Endodermal cell (in vitro differentiated cells): ENCODE measurements at regions not wholly inside any gene's neighbourhood (a gene's known extent, or its start where the extent isn't known, plus 50 kb on each side); places are given as distances from the start of the nearest gene placed in this dataset.
A peak's percentile ranks its signal among the peaks of the same experiment; 100 is the strongest.

ENCODE experiments used
- DNase-seq: peaks from one replicate; pipeline ENCODE4 v3.0.0-alpha.2; 2017
- H3K27ac ChIP-seq: 2 replicates; pipeline ENCODE4 v1.5.1; 2013; ENCODE audit warnings: mild to moderate bottlenecking, low read depth, low read length, moderate library complexity
- H3K27me3 ChIP-seq: 2 replicates; pipeline ENCODE4 v1.6.1; 2013; ENCODE audit warnings: mild to moderate bottlenecking, low read length, moderate library complexity; ENCODE audit not compliant: insufficient read depth, control insufficient read depth, poor library complexity, severe bottlenecking
- H3K36me3 ChIP-seq: 2 replicates; pipeline ENCODE4 v1.7.0; 2013; ENCODE audit warnings: mild to moderate bottlenecking, low read length, moderate library complexity; ENCODE audit not compliant: control insufficient read depth, insufficient read depth
- H3K4me1 ChIP-seq: one replicate; pipeline ENCODE4 v1.7.0; 2013; ENCODE audit warnings: low read length; ENCODE audit not compliant: control insufficient read depth, insufficient read depth
- H3K4me3 ChIP-seq: 2 replicates; pipeline ENCODE4 v1.5.1; 2013; ENCODE audit warnings: mild to moderate bottlenecking, low read length, moderate library complexity
- H3K9ac ChIP-seq: 2 replicates; pipeline ENCODE4 v1.6.1; 2013; ENCODE audit warnings: mild to moderate bottlenecking, low read length, moderate library complexity; ENCODE audit not compliant: poor library complexity, severe bottlenecking; ENCODE audit errors: extremely low read depth
- H3K9me3 ChIP-seq: 2 replicates; pipeline ENCODE4 v1.6.1; 2013; ENCODE audit warnings: mild to moderate bottlenecking, low read length, moderate library complexity; ENCODE audit not compliant: control insufficient read depth
- H3K27ac Mint-ChIP-seq: 2 replicates; pipeline ENCODE4 v1.8.0; 2020; ENCODE audit warnings: mixed read lengths
- H3K27me3 Mint-ChIP-seq: 2 replicates; pipeline ENCODE4 v1.8.0; 2021; ENCODE audit warnings: mild to moderate bottlenecking, mixed read lengths; ENCODE audit not compliant: insufficient read depth
- H3K36me3 Mint-ChIP-seq: 2 replicates; pipeline ENCODE4 v1.8.0; 2020; ENCODE audit warnings: low read depth, mixed read lengths
- H3K4me1 Mint-ChIP-seq: 2 replicates; pipeline ENCODE4 v1.8.0; 2020; ENCODE audit warnings: mixed read lengths
- H3K4me3 Mint-ChIP-seq: 2 replicates; pipeline ENCODE4 v1.8.0; 2020; ENCODE audit warnings: mild to moderate bottlenecking, moderate library complexity, mixed read lengths
- H3K9me3 Mint-ChIP-seq: 2 replicates; pipeline ENCODE4 v1.8.0; 2020; ENCODE audit warnings: mild to moderate bottlenecking, mixed read lengths
- WGBS, 2 experiments: methylation state at CpG; one replicate each; pipeline versions ENCODE4 v1.1.5 to v1.1.7; 2013; ENCODE audit warnings: missing lambda C conversion rate in 2 of 2, mixed read lengths in 1 of 2; ENCODE audit not compliant: insufficient coverage in 1 of 2, insufficient read length in 1 of 2; 5-methylcytosine and 5-hydroxymethylcytosine counted together
- TF ChIP-seq, protein P1 (sequence below): fragments of 200-600 bp; sonication (generic); conservative IDR thresholded peaks from 2 replicates; pipeline ENCODE4 v1.5.0; 2021; ENCODE audit warnings: antibody characterized with exemption, mild to moderate bottlenecking

DNA sequence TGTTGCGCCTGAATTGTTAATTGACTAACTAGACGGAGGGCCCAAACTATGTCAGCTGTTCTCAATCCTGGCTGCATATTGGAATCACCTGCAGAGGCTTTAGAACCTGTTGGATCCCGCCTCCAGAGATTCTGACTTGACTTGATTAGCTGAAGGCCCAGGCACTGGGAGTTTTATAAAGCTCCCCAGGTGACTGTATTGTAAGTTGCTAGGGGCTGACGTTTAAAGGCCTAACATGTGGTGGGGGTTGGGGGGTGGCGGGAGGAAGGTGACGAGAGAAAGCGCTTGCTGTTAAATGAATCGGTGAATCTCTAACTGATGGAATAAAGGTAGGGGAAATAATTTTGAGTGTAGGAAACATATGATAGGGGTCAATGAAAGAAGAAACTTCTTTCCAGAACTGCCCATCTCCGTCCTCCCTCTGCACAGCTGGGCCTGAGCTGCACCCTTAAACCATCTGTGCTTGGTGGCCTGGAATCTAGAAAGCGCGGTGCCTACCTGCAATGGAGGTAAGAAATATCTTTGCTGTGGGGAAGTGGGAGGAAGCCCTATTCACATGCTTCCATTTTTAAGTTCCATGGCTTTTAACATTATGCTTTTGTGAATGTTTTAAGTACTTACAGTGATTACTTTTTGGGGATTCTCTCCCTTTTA is 225.0 kb upstream of the FAM3C start:
- Histone ChIP-seq H3K4me3 (no peak overlapping the region), H3K27me3 (no peaks in the 10 kb centered on the region), H3K4me1 (no peaks in the 10 kb centered on the region), H3K36me3 (no peaks in the 10 kb centered on the region), H3K27ac (no peak overlapping the region), H3K9ac (no peak overlapping the region), H3K9me3 (peaks cover 11% of the 10 kb centered on the region)
- Mint-ChIP-seq H3K9me3 (peaks cover 18% of the 10 kb centered on the region), H3K27me3 (no peaks in the 10 kb centered on the region), H3K4me3 (no peak overlapping the region), H3K27ac (no peak overlapping the region), H3K4me1 (peaks cover 11% of the 10 kb centered on the region), H3K36me3 (peaks cover 7% of the 10 kb centered on the region)
- DNase-seq, result peak; percentile 73
- WGBS, 2 experiments, result 79 to 85% methylated on average over 6 to 11 of the region's 11 CpGs
- TF ChIP-seq, protein P1, sequence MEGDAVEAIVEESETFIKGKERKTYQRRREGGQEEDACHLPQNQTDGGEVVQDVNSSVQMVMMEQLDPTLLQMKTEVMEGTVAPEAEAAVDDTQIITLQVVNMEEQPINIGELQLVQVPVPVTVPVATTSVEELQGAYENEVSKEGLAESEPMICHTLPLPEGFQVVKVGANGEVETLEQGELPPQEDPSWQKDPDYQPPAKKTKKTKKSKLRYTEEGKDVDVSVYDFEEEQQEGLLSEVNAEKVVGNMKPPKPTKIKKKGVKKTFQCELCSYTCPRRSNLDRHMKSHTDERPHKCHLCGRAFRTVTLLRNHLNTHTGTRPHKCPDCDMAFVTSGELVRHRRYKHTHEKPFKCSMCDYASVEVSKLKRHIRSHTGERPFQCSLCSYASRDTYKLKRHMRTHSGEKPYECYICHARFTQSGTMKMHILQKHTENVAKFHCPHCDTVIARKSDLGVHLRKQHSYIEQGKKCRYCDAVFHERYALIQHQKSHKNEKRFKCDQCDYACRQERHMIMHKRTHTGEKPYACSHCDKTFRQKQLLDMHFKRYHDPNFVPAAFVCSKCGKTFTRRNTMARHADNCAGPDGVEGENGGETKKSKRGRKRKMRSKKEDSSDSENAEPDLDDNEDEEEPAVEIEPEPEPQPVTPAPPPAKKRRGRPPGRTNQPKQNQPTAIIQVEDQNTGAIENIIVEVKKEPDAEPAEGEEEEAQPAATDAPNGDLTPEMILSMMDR, result no peak

DNA sequence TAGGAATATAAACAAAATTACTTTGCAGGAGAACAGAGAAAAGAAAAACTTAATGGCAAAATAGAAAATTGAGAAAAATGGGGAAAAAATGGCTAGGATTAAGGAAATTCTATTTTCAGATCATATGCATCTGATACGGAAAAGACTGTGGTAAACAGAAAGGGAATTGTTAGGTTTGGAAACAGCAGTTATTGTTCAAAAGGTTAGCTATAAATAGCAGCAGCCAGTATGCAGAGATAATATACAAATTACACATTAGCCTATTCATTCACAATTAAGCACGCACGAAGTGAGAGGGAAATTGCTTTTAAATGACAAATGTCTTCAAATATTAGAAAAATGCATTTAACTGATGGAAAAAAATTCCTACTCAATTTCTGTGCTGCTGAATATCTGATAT is 224.1 kb upstream of the FAM3C start:
- Mint-ChIP-seq H3K4me1 (peaks cover 11% of the 10 kb centered on the region), H3K36me3 (peaks cover 7% of the 10 kb centered on the region), H3K4me3 (no peak overlapping the region), H3K27me3 (no peaks in the 10 kb centered on the region), H3K27ac (no peak overlapping the region), H3K9me3 (peaks cover 22% of the 10 kb centered on the region)
- peaks cover 11% of the 10 kb centered on the region for H3K9me3 ChIP-seq
- no peak overlapping the region for H3K4me3 ChIP-seq
- TF ChIP-seq, protein P1, result no peak
- no peak overlapping the region for H3K27ac ChIP-seq
- H3K9ac ChIP-seq, result no peak overlapping the region
- DNase-seq, result no peak
- no peaks in the 10 kb centered on the region for H3K27me3 ChIP-seq
- H3K4me1 ChIP-seq, result no peaks in the 10 kb centered on the region
- H3K36me3 ChIP-seq, result no peaks in the 10 kb centered on the region
- 98 to 100% methylated on average over 2 of the region's 3 CpGs for WGBS, 2 experiments

DNA sequence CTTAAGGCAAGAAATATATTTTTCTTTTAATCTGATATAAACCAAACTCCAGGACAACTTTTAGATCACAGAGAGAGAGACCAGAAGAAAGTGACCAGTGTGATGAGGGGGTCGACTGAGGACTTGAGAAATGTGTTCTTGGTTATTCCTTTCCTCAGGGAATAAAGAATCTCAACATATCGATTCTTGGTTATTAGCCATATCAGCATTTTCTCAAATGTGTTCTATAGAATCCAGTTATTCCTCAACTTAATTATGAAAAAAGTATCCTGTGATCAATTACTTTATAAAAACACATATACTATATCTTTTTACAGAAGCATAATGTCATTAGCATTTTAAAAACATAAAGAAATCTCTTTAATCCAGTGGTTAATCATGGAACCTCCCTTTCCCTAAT is 222.1 kb upstream of the FAM3C start:
- Histone ChIP-seq H3K4me1 (no peaks in the 10 kb centered on the region), H3K27ac (no peak overlapping the region), H3K27me3 (no peaks in the 10 kb centered on the region), H3K9me3 (peaks cover 11% of the 10 kb centered on the region), H3K4me3 (no peak overlapping the region), H3K9ac (no peak overlapping the region), H3K36me3 (no peaks in the 10 kb centered on the region)
- no peak overlapping the region for H3K27ac Mint-ChIP-seq
- H3K27me3 Mint-ChIP-seq, result no peaks in the 10 kb centered on the region
- peaks cover 22% of the 10 kb centered on the region for H3K9me3 Mint-ChIP-seq
- TF ChIP-seq, protein P1, result no peak
- peaks cover 11% of the 10 kb centered on the region for H3K4me1 Mint-ChIP-seq
- DNase-seq, result no peak
- 71 to 94% methylated on average over 1 to 2 of the region's 2 CpGs for WGBS, 2 experiments
- H3K36me3 Mint-ChIP-seq, result peaks cover 7% of the 10 kb centered on the region
- H3K4me3 Mint-ChIP-seq, result no peak overlapping the region
